Sigmoid colon (tissue), 4 donors: ENCODE measurements at regions not wholly inside any gene's neighbourhood (a gene's known extent, or its start where the extent isn't known, plus 50 kb on each side); places are given as distances from the start of the nearest gene placed in this dataset.

Source experiments
- CTCF ChIP-seq, 4 experiments: fragments of 450-650 bp in 3 of 4; fragments of 200-600 bp in 1 of 4; IDR thresholded peaks; one replicate each; pipeline ENCODE4 v1.5.1; 2016 to 2019; ENCODE audit warnings: antibody characterized with exemption in 4 of 4, mild to moderate bottlenecking in 3 of 4, moderate library complexity in 2 of 4
- EP300 ChIP-seq, 4 donors: sonication (generic); formaldehyde crosslinking; IDR thresholded peaks; one replicate each; pipeline ENCODE4 v1.6.1; 2017; ENCODE audit warnings: antibody characterized with exemption in 4 of 4

DNA sequence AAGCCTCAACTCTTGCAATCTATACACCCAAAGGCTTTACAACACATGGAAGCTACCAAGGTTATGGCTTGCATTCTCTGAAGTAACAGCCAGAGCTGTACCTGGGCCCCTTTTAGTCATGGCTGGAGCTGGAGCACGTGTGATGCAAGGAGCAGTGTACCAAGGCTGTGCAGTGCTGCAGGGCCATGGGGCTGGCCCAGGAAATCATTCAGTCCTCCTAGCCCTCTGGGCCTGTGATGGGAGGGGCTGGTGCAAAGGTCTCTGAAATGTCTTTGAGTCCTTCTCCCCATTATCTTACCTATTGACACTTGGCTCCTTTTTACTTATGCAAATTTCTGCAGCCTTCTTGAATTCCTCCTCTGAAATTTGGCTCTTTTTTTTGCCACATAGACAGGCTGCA, 500.1 kb upstream of the FAM47C start:
- TF ChIP-seq EP300 (IDR thresholded peaks at IDR 0.05): no peak
- no peak for TF ChIP-seq CTCF (IDR thresholded peaks at IDR 0.05)
